Vagina (tissue), 2 donors: ENCODE measurements at regions not wholly inside any gene's neighbourhood (a gene's known extent, or its start where the extent isn't known, plus 50 kb on each side); places are given as distances from the start of the nearest gene placed in this dataset.

Source experiments
- DNase-seq, 2 donors: peaks; one replicate each; pipeline ENCODE4 v3.0.0-alpha.2; 2017; ENCODE audit errors: extremely low spot score in 2 of 2
- H3K27ac ChIP-seq: fragments of 200-600 bp; sonication (generic); one replicate; pipeline ENCODE4 v1.5.1; 2019
- H3K27me3 ChIP-seq: fragments of 200-600 bp; sonication (generic); one replicate; pipeline ENCODE4 v1.5.1; 2019
- H3K36me3 ChIP-seq, 2 donors: fragments of 200-600 bp; sonication (generic); one replicate each; pipeline ENCODE4 v1.5.1; 2017 to 2019
- H3K4me1 ChIP-seq: fragments of 200-600 bp; sonication (generic); one replicate; pipeline ENCODE4 v1.5.1; 2019
- H3K4me3 ChIP-seq, 2 donors: fragments of 200-600 bp; sonication (generic); 1 replicate in 1 of 2; 2 replicates in 1 of 2; pipeline ENCODE4 v1.5.1; 2016 to 2019
- H3K9me3 ChIP-seq: fragments of 200-600 bp; sonication (generic); one replicate; pipeline ENCODE4 v1.5.1; 2019
- POLR2A ChIP-seq, 2 donors: fragments of 450-650 bp; IDR thresholded peaks; one replicate each; pipeline ENCODE4 v1.6.1; 2017; ENCODE audit warnings: antibody characterized with exemption in 2 of 2, mild to moderate bottlenecking in 2 of 2, moderate library complexity in 2 of 2
- POLR2AphosphoS5 ChIP-seq, 2 donors: sonication (generic); formaldehyde crosslinking; IDR thresholded peaks; one replicate each; pipeline ENCODE4 v1.9.0; 2017; ENCODE audit warnings: antibody characterized with exemption in 2 of 2, mild to moderate bottlenecking in 2 of 2, low read depth in 1 of 2; ENCODE audit not compliant: insufficient read depth in 1 of 2
- intact Hi-C: fragments of 100-400 bp; cut with DNase I; formaldehyde crosslinking; loops from one replicate; pipeline ENCODE4 v1.15.1; 2023
- TF ChIP-seq, protein P1 (sequence below), 3 experiments: fragments of 450-650 bp in 2 of 3; fragments of 200-600 bp in 1 of 3; sonication (generic) in 1 of 3; IDR thresholded peaks; one replicate each; pipeline ENCODE4 v1.5.1; 2017 to 2019; ENCODE audit warnings: antibody characterized with exemption in 3 of 3, mild to moderate bottlenecking in 2 of 3, moderate library complexity in 2 of 3

DNA sequence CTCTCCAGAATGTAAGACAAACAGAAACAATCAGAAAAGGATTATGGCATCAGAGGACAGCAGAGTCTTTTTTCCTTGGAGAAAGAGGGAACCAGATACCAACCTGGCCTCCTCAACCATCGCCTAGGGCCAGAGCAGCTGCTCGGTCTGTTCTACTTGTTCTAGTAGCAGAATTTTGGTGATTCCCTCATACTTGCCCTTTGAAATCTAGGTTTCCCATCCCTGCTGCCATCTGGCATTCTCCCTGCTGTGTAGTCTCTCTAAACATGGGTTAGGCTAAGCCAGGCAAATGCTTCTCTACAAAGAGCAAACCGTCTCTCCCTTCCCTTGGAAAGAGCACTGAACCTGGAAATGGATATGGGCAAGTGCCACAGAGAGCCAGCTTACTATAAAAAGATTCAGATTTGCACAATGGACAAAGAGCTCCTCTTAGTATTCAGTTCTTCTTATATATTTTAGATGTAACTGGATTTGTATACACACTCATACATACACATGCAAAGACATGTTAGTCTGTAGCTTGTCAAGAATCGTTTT is 208.6 kb upstream of the ST6GAL2 start:
- TF ChIP-seq, protein P1, sequence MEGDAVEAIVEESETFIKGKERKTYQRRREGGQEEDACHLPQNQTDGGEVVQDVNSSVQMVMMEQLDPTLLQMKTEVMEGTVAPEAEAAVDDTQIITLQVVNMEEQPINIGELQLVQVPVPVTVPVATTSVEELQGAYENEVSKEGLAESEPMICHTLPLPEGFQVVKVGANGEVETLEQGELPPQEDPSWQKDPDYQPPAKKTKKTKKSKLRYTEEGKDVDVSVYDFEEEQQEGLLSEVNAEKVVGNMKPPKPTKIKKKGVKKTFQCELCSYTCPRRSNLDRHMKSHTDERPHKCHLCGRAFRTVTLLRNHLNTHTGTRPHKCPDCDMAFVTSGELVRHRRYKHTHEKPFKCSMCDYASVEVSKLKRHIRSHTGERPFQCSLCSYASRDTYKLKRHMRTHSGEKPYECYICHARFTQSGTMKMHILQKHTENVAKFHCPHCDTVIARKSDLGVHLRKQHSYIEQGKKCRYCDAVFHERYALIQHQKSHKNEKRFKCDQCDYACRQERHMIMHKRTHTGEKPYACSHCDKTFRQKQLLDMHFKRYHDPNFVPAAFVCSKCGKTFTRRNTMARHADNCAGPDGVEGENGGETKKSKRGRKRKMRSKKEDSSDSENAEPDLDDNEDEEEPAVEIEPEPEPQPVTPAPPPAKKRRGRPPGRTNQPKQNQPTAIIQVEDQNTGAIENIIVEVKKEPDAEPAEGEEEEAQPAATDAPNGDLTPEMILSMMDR (IDR thresholded peaks at IDR 0.05) = no peak
- TF ChIP-seq POLR2AphosphoS5 (IDR thresholded peaks at IDR 0.05; ENCODE audit: insufficient read depth in 1 of 2, low read depth in 1 of 2) = no peak
- no peak for TF ChIP-seq POLR2A (IDR thresholded peaks at IDR 0.05)
- DNase-seq = no peak
- Histone ChIP-seq H3K27me3 (no peaks in the 10 kb centered on the region), H3K9me3 (no peaks in the 10 kb centered on the region), H3K36me3 (no peaks in the 10 kb centered on the region), H3K4me3 (no peak overlapping the region), H3K27ac (no peak overlapping the region), H3K4me1 (no peaks in the 10 kb centered on the region)
- intact Hi-C loops = no loop called here

DNA sequence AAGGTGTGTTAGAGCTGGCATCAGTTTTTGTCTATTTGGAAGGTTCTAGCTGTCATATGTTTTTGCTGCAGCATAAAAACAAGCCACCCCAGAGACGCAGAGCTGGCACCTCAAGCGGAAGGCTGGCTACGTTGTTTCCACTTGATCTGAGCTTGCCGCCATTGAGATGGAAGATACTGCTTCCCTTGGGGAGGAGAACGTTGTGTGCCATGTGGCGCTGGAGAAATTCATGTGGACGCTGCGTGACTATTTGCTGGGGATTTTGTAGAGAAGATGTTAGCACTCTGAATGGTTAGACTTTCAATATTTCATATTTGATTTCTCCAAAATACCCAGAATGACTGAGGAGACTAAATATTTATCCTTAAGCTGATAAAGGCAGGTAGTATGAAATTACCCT is 216.2 kb upstream of the ST6GAL2 start:
- no peaks in the 10 kb centered on the region for H3K36me3 ChIP-seq
- intact Hi-C loops = no loop called here
- H3K4me1 ChIP-seq = no peaks in the 10 kb centered on the region
- no peak overlapping the region for H3K27ac ChIP-seq
- no peak overlapping the region for H3K4me3 ChIP-seq
- no peak for DNase-seq
- no peaks in the 10 kb centered on the region for H3K27me3 ChIP-seq
- H3K9me3 ChIP-seq = no peaks in the 10 kb centered on the region
- no peak for TF ChIP-seq POLR2A (IDR thresholded peaks at IDR 0.05)
- TF ChIP-seq, protein P1 (IDR thresholded peaks at IDR 0.05) = no peak
- TF ChIP-seq POLR2AphosphoS5 (IDR thresholded peaks at IDR 0.05; ENCODE audit: insufficient read depth in 1 of 2, low read depth in 1 of 2) = no peak

- no peak overlapping the region for H3K4me3 ChIP-seq
Observed at GRCh38 chr2:107107351-107107750, 221.4 kb upstream of the ST6GAL2 start.

DNA sequence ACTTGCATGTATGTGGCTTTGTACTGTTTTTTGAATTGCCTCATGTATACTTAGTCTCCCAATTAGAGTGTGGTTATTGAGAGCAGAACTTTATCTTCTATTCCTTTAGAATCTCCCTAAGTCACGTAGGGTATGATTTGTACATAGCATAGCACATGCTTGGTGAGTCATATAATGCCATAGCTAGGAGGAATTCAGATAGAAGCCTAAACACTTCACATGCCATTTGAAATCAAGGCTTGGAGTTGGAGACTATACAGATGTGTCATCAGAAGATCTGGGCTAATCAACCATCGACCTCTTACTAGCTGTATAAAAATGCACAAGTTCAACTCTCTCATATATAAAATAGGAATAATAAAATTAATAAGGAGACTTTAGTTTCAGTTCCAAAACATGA is 222.6 kb upstream of the ST6GAL2 start:
- Histone ChIP-seq H3K27me3 (no peaks in the 10 kb centered on the region), H3K4me3 (no peak overlapping the region), H3K36me3 (no peaks in the 10 kb centered on the region), H3K27ac (no peak overlapping the region), H3K4me1 (no peaks in the 10 kb centered on the region), H3K9me3 (no peaks in the 10 kb centered on the region)
- no peak for DNase-seq
- TF ChIP-seq, protein P1 (IDR thresholded peaks at IDR 0.05) = no peak
- no peak for TF ChIP-seq POLR2A (IDR thresholded peaks at IDR 0.05)
- no peak for TF ChIP-seq POLR2AphosphoS5 (IDR thresholded peaks at IDR 0.05; ENCODE audit: insufficient read depth in 1 of 2, low read depth in 1 of 2)
- intact Hi-C loops = no loop called here

More at GRCh38 chr2:107107351-107107750, 221.4 kb upstream of the ST6GAL2 start:
- DNase-seq = no peak
- Histone ChIP-seq H3K9me3 (no peaks in the 10 kb centered on the region), H3K27ac (no peak overlapping the region), H3K36me3 (no peaks in the 10 kb centered on the region), H3K4me1 (no peaks in the 10 kb centered on the region), H3K27me3 (no peaks in the 10 kb centered on the region)
- intact Hi-C loops = no loop called here
- TF ChIP-seq, protein P1 (IDR thresholded peaks at IDR 0.05) = no peak
- no peak for TF ChIP-seq POLR2AphosphoS5 (IDR thresholded peaks at IDR 0.05; ENCODE audit: insufficient read depth in 1 of 2, low read depth in 1 of 2)
- no peak for TF ChIP-seq POLR2A (IDR thresholded peaks at IDR 0.05)

DNA sequence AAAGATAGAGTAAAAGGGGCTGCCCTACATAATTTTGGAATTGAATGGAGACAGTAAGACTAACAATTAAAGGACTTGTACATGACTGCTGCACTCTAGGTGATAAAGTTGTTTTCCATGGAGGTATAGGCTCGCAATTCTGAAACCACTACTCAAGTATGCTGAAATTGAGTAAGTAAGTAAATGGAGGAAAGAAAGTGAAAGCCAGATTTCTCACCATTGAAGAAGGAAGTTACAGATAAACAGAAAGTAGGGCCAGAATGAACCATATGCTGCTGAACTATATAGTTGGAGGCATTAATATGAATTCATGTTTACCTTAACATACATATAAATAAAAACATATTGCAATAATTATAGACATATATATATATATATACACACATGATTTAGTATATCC is 225.7 kb upstream of the ST6GAL2 start:
- H3K27ac ChIP-seq = no peak overlapping the region
- no peaks in the 10 kb centered on the region for H3K27me3 ChIP-seq
- no peaks in the 10 kb centered on the region for H3K9me3 ChIP-seq
- no peak overlapping the region for H3K4me3 ChIP-seq
- intact Hi-C loops = no loop called here
- TF ChIP-seq POLR2A (IDR thresholded peaks at IDR 0.05) (no peak), POLR2AphosphoS5 (IDR thresholded peaks at IDR 0.05; ENCODE audit: insufficient read depth in 1 of 2, low read depth in 1 of 2) (no peak)
- TF ChIP-seq, protein P1 (IDR thresholded peaks at IDR 0.05) = no peak
- no peaks in the 10 kb centered on the region for H3K36me3 ChIP-seq
- no peak for DNase-seq
- H3K4me1 ChIP-seq = no peaks in the 10 kb centered on the region
